GM23338 (cell line): ENCODE measurements at regions not wholly inside any gene's neighbourhood (a gene's known extent, or its start where the extent isn't known, plus 50 kb on each side); places are given as distances from the start of the nearest gene placed in this dataset.

ENCODE experiments used
- ATAC-seq: fragments of 200-7000 bp; cut with Tn5 transposase; 3 replicates; pipeline ENCODE4 v1.9.1; 2020
- DNase-seq: peaks from one replicate; pipeline ENCODE4 v3.0.0-alpha.2; 2015; ENCODE audit warnings: low spot score
- H2AFZ ChIP-seq: fragments of 200-600 bp; sonication (generic); 2 replicates; pipeline ENCODE4 v1.8.0; 2016; ENCODE audit warnings: antibody characterized with exemption, mild to moderate bottlenecking, moderate library complexity
- H3F3A ChIP-seq: fragments of 200-600 bp; sonication (generic); replicated peaks from 2 replicates; pipeline ENCODE4 v1.8.0; 2017; ENCODE audit warnings: antibody characterized with exemption, mixed run types, low read depth
- H3K27ac ChIP-seq: fragments of 200-600 bp; sonication (generic); 2 replicates; pipeline ENCODE4 v1.6.1; 2016; ENCODE audit warnings: low read depth
- H3K27me3 ChIP-seq: fragments of 200-600 bp; sonication (generic); 2 replicates; pipeline ENCODE4 v1.8.0; 2016; ENCODE audit warnings: mild to moderate bottlenecking, mixed run types, moderate library complexity; ENCODE audit not compliant: insufficient read depth
- H3K36me3 ChIP-seq: fragments of 200-600 bp; sonication (generic); 2 replicates; pipeline ENCODE4 v1.8.0; 2016; ENCODE audit warnings: mild to moderate bottlenecking; ENCODE audit not compliant: insufficient read depth
- H3K4me1 ChIP-seq: fragments of 200-600 bp; sonication (generic); 2 replicates; pipeline ENCODE4 v1.8.0; 2016; ENCODE audit warnings: mild to moderate bottlenecking, moderate library complexity; ENCODE audit not compliant: insufficient read depth
- H3K4me2 ChIP-seq: fragments of 200-600 bp; sonication (generic); 2 replicates; pipeline ENCODE4 v1.7.1; 2017; ENCODE audit warnings: mixed run types
- H3K4me3 ChIP-seq: fragments of 200-600 bp; sonication (generic); 2 replicates; pipeline ENCODE4 v1.6.1; 2016; ENCODE audit warnings: mixed run types
- H3K79me2 ChIP-seq: fragments of 200-600 bp; sonication (generic); replicated peaks from 2 replicates; pipeline ENCODE4 v1.8.0; 2017; ENCODE audit warnings: mild to moderate bottlenecking; ENCODE audit not compliant: insufficient read depth
- H3K9me2 ChIP-seq: fragments of 200-600 bp; sonication (generic); 2 replicates; pipeline ENCODE4 v1.8.0; 2017; ENCODE audit not compliant: insufficient read depth
- H4K20me1 ChIP-seq: fragments of 200-600 bp; sonication (generic); replicated peaks from 2 replicates; pipeline ENCODE4 v1.8.0; 2017; ENCODE audit warnings: mild to moderate bottlenecking; ENCODE audit not compliant: insufficient read depth
- H3K27ac Mint-ChIP-seq: 2 replicates; pipeline ENCODE4 v1.8.0; 2020; ENCODE audit warnings: inconsistent platforms, mild to moderate bottlenecking, moderate library complexity, mixed read lengths
- H3K27me3 Mint-ChIP-seq: 3 replicates; pipeline ENCODE4 v1.8.0; 2022; ENCODE audit warnings: low read depth, mild to moderate bottlenecking, moderate library complexity, mixed read lengths, inconsistent platforms; ENCODE audit not compliant: insufficient read depth, poor library complexity
- H3K36me3 Mint-ChIP-seq: 3 replicates; pipeline ENCODE4 v1.8.0; 2021; ENCODE audit warnings: low read depth, mild to moderate bottlenecking, inconsistent platforms, moderate library complexity, mixed read lengths
- H3K4me1 Mint-ChIP-seq: 3 replicates; pipeline ENCODE4 v1.8.0; 2020; ENCODE audit warnings: mild to moderate bottlenecking, inconsistent platforms, mixed read lengths
- H3K4me3 Mint-ChIP-seq: 3 replicates; pipeline ENCODE4 v1.8.0; 2021; ENCODE audit warnings: moderate library complexity, mild to moderate bottlenecking, inconsistent platforms, mixed read lengths
- H3K9me3 Mint-ChIP-seq: 3 replicates; pipeline ENCODE4 v1.8.0; 2020; ENCODE audit warnings: moderate library complexity, mild to moderate bottlenecking, inconsistent platforms, mixed read lengths
- CREB1 ChIP-seq: fragments of 250-450 bp; sonication (Bioruptor Pico); IDR thresholded peaks from 2 replicates; pipeline ENCODE4 v1.5.0; 2020; ENCODE audit warnings: low read depth, mild to moderate bottlenecking, moderate library complexity
- EZH2phosphoT487 ChIP-seq: fragments of 200-600 bp; sonication (generic); IDR thresholded peaks from one replicate; pipeline ENCODE4 v1.8.1; 2018; ENCODE audit warnings: antibody characterized with exemption; ENCODE audit not compliant: unreplicated experiment
- JUNB ChIP-seq: IDR thresholded peaks from one replicate; pipeline ENCODE4 v1.6.1; 2016; ENCODE audit warnings: antibody characterized with exemption; ENCODE audit not compliant: unreplicated experiment
- NANOG ChIP-seq: IDR thresholded peaks from 2 replicates; pipeline ENCODE4 v1.6.1; 2016; ENCODE audit warnings: antibody characterized with exemption, borderline replicate concordance
- POLR2AphosphoS5 ChIP-seq: IDR thresholded peaks from 2 replicates; pipeline ENCODE4 v1.6.1; 2016; ENCODE audit warnings: antibody characterized with exemption, low read depth
- STAT1 ChIP-seq: IDR thresholded peaks from one replicate; pipeline ENCODE4 v1.6.1; 2016; ENCODE audit warnings: antibody characterized with exemption; ENCODE audit not compliant: unreplicated experiment
- ZNF114 ChIP-seq: fragments of 250-450 bp; sonication (Bioruptor Pico); IDR thresholded peaks from 2 replicates; pipeline ENCODE4 v1.5.0; 2020; ENCODE audit warnings: mild to moderate bottlenecking, moderate library complexity
- ZNF331 ChIP-seq: fragments of 250-450 bp; sonication (Bioruptor Pico); IDR thresholded peaks from 2 replicates; pipeline ENCODE4 v1.5.0; 2020; ENCODE audit warnings: low read depth, mild to moderate bottlenecking, moderate library complexity
- TF ChIP-seq, protein P1 (sequence below), 2 experiments: fragments of 200-600 bp in 1 of 2; sonication (generic) in 1 of 2; conservative IDR thresholded peaks; 2 replicates each; pipeline versions ENCODE4 v1.5.1 to v1.6.1; 2016 to 2017; ENCODE audit warnings: antibody characterized with exemption in 2 of 2, low read depth in 2 of 2, mild to moderate bottlenecking in 2 of 2, moderate library complexity in 1 of 2
- TF ChIP-seq, protein P2 (sequence below): IDR thresholded peaks from 2 replicates; pipeline ENCODE4 v1.6.1; 2016; ENCODE audit warnings: antibody characterized with exemption
- TF ChIP-seq, protein P3 (sequence below): IDR thresholded peaks from one replicate; pipeline ENCODE4 v1.6.1; 2018; ENCODE audit warnings: antibody characterized with exemption; ENCODE audit not compliant: unreplicated experiment

- Mint-ChIP-seq H3K36me3 (no peaks in the 10 kb centered on the region), H3K27me3 (no peaks in the 10 kb centered on the region)
- ATAC-seq = no peak
Observed at GRCh38 chr6:99011151-99011550, 63.4 kb upstream of the FBXL4 start.

DNA sequence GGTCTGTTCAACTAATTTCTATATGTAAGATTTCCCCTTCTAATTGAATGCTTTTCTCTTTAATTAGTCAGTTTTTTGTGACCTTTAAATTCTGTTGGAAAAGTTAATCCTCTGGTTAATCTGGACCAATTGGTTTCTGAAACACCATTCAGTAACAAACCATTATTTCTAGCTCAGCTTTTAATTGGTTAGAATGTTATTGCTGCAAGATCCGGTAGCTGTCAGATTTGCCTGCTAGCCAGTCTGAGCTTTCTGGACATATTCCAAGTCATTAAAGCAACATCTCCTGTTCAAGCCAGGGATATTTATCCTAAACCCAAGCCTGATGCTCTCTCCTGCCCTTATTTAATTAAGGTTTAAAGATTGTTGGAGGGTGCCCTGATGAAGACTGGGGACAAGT lies 55.1 kb upstream of the FBXL4 start:
- no peaks in the 10 kb centered on the region for H3K27me3 ChIP-seq
- H3K27me3 Mint-ChIP-seq = no peaks in the 10 kb centered on the region
- H3K27ac Mint-ChIP-seq = no peak overlapping the region
- no peaks in the 10 kb centered on the region for H3K4me1 ChIP-seq
- no peak overlapping the region for H3K4me3 Mint-ChIP-seq
- DNase-seq (no peak), ATAC-seq (no peak)
- no peaks in the 10 kb centered on the region for H4K20me1 ChIP-seq
- no peak overlapping the region for H3K4me3 ChIP-seq
- H3K4me2 ChIP-seq = no peak overlapping the region
- no peaks in the 10 kb centered on the region for H3K79me2 ChIP-seq
- no peaks in the 10 kb centered on the region for H3F3A ChIP-seq
- no peaks in the 10 kb centered on the region for H3K36me3 ChIP-seq
- H2AFZ ChIP-seq = no peak overlapping the region
- no peaks in the 10 kb centered on the region for H3K4me1 Mint-ChIP-seq
- H3K9me3 Mint-ChIP-seq = no peaks in the 10 kb centered on the region
- H3K9me2 ChIP-seq = no peaks in the 10 kb centered on the region; the same call in 1 of the 2 replicates
- H3K36me3 Mint-ChIP-seq = no peaks in the 10 kb centered on the region
- no peak overlapping the region for H3K27ac ChIP-seq
- no peak for TF ChIP-seq NANOG
- TF ChIP-seq STAT1 = no peak
- no peak for TF ChIP-seq ZNF114 (CRISPR knock-in tag)
- TF ChIP-seq, protein P1, sequence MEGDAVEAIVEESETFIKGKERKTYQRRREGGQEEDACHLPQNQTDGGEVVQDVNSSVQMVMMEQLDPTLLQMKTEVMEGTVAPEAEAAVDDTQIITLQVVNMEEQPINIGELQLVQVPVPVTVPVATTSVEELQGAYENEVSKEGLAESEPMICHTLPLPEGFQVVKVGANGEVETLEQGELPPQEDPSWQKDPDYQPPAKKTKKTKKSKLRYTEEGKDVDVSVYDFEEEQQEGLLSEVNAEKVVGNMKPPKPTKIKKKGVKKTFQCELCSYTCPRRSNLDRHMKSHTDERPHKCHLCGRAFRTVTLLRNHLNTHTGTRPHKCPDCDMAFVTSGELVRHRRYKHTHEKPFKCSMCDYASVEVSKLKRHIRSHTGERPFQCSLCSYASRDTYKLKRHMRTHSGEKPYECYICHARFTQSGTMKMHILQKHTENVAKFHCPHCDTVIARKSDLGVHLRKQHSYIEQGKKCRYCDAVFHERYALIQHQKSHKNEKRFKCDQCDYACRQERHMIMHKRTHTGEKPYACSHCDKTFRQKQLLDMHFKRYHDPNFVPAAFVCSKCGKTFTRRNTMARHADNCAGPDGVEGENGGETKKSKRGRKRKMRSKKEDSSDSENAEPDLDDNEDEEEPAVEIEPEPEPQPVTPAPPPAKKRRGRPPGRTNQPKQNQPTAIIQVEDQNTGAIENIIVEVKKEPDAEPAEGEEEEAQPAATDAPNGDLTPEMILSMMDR (conservative IDR thresholded peaks at IDR 0.05; ENCODE audit: low read depth in 2 of 2) = no peak
- no peak for TF ChIP-seq EZH2phosphoT487
- TF ChIP-seq POLR2AphosphoS5 = no peak
- TF ChIP-seq, protein P2, sequence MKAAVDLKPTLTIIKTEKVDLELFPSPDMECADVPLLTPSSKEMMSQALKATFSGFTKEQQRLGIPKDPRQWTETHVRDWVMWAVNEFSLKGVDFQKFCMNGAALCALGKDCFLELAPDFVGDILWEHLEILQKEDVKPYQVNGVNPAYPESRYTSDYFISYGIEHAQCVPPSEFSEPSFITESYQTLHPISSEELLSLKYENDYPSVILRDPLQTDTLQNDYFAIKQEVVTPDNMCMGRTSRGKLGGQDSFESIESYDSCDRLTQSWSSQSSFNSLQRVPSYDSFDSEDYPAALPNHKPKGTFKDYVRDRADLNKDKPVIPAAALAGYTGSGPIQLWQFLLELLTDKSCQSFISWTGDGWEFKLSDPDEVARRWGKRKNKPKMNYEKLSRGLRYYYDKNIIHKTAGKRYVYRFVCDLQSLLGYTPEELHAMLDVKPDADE = no peak
- no peak for TF ChIP-seq ZNF331 (CRISPR knock-in tag)
- TF ChIP-seq, protein P3, sequence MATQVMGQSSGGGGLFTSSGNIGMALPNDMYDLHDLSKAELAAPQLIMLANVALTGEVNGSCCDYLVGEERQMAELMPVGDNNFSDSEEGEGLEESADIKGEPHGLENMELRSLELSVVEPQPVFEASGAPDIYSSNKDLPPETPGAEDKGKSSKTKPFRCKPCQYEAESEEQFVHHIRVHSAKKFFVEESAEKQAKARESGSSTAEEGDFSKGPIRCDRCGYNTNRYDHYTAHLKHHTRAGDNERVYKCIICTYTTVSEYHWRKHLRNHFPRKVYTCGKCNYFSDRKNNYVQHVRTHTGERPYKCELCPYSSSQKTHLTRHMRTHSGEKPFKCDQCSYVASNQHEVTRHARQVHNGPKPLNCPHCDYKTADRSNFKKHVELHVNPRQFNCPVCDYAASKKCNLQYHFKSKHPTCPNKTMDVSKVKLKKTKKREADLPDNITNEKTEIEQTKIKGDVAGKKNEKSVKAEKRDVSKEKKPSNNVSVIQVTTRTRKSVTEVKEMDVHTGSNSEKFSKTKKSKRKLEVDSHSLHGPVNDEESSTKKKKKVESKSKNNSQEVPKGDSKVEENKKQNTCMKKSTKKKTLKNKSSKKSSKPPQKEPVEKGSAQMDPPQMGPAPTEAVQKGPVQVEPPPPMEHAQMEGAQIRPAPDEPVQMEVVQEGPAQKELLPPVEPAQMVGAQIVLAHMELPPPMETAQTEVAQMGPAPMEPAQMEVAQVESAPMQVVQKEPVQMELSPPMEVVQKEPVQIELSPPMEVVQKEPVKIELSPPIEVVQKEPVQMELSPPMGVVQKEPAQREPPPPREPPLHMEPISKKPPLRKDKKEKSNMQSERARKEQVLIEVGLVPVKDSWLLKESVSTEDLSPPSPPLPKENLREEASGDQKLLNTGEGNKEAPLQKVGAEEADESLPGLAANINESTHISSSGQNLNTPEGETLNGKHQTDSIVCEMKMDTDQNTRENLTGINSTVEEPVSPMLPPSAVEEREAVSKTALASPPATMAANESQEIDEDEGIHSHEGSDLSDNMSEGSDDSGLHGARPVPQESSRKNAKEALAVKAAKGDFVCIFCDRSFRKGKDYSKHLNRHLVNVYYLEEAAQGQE = no peak
- no peak for TF ChIP-seq CREB1 (CRISPR knock-in tag)

More at GRCh38 chr6:99011151-99011550, 63.4 kb upstream of the FBXL4 start:
- H3F3A ChIP-seq = no peaks in the 10 kb centered on the region
- H3K4me3 ChIP-seq = no peak overlapping the region
- H3K9me2 ChIP-seq = peaks cover 9% of the 10 kb centered on the region; the same call in 1 of the 2 replicates
- DNase-seq = no peak
- Mint-ChIP-seq H3K4me3 (no peak overlapping the region), H3K4me1 (no peaks in the 10 kb centered on the region), H3K27ac (no peak overlapping the region), H3K9me3 (no peaks in the 10 kb centered on the region)
- H3K4me1 ChIP-seq = no peaks in the 10 kb centered on the region
- no peaks in the 10 kb centered on the region for H4K20me1 ChIP-seq
- H3K27ac ChIP-seq = no peak overlapping the region
- H3K27me3 ChIP-seq = no peaks in the 10 kb centered on the region
- H3K4me2 ChIP-seq = no peak overlapping the region
- H3K79me2 ChIP-seq = no peaks in the 10 kb centered on the region
- no peaks in the 10 kb centered on the region for H3K36me3 ChIP-seq
- TF ChIP-seq, protein P3 = no peak
- TF ChIP-seq CREB1 (CRISPR knock-in tag) = no peak
- no peak for TF ChIP-seq JUNB
- TF ChIP-seq STAT1 = no peak
- TF ChIP-seq, protein P2 = no peak
- no peak overlapping the region for H2AFZ ChIP-seq
